22Rv1 (cell line): ENCODE measurements at regions not wholly inside any gene's neighbourhood (a gene's known extent, or its start where the extent isn't known, plus 50 kb on each side); places are given as distances from the start of the nearest gene placed in this dataset.

Experiments
- H3K27ac ChIP-seq: fragments of 450-650 bp; 2 replicates; pipeline ENCODE4 v1.5.1; 2017
- ZFX ChIP-seq: fragments of 450-650 bp; IDR thresholded peaks from 2 replicates; pipeline ENCODE4 v1.6.1; 2017; ENCODE audit warnings: antibody characterized with exemption, borderline replicate concordance
- TF ChIP-seq, protein P1 (sequence below): fragments of 450-650 bp; IDR thresholded peaks from 2 replicates; pipeline ENCODE4 v1.5.1; 2017; ENCODE audit warnings: mild to moderate bottlenecking

DNA sequence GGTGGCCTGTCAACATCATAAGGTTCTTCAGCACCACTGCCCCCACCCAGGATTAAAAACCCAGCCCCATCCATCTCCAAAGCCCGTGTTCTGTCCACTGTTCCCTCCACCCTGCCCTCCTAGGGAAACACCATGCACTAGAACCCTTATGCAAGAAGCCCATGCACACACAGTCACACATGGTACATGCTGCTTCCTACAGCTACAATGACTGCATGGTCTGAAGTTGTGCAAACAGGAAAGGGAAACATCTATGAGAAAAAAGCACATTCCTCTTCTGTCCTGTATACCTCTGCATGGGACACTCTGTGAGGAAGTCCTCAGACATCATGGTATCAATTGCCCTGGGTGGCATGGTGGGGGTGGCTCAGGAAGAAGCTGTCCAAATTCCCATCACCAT is 108.6 kb upstream of the MRPS22 start:
- TF ChIP-seq, protein P1, sequence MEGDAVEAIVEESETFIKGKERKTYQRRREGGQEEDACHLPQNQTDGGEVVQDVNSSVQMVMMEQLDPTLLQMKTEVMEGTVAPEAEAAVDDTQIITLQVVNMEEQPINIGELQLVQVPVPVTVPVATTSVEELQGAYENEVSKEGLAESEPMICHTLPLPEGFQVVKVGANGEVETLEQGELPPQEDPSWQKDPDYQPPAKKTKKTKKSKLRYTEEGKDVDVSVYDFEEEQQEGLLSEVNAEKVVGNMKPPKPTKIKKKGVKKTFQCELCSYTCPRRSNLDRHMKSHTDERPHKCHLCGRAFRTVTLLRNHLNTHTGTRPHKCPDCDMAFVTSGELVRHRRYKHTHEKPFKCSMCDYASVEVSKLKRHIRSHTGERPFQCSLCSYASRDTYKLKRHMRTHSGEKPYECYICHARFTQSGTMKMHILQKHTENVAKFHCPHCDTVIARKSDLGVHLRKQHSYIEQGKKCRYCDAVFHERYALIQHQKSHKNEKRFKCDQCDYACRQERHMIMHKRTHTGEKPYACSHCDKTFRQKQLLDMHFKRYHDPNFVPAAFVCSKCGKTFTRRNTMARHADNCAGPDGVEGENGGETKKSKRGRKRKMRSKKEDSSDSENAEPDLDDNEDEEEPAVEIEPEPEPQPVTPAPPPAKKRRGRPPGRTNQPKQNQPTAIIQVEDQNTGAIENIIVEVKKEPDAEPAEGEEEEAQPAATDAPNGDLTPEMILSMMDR, result no peak
- TF ChIP-seq ZFX, result no peak

DNA sequence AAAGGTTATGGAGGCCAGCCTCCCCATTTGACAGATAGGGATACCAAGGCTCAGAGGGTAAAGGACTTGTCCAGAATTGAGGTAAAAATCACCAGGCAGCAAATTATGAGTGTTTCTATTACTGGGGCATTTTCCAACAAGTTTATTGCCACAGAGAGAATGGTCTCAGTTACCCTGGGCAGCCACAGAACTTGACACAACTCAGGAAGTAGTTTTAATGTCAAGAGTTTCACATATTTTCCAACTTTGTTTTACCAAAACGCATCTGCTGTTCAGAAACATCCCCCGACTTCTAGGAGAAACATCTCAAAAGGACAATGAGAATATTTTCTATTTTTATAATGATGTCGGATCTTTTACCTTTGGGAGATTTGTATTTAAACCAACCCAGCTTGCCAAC is 107.5 kb upstream of the MRPS22 start:
- no peak overlapping the region for H3K27ac ChIP-seq
- TF ChIP-seq, protein P1, result no peak
- TF ChIP-seq ZFX, result no peak

More for the DNA sequence above, 108.6 kb upstream of the MRPS22 start:
- no peak overlapping the region for H3K27ac ChIP-seq

DNA sequence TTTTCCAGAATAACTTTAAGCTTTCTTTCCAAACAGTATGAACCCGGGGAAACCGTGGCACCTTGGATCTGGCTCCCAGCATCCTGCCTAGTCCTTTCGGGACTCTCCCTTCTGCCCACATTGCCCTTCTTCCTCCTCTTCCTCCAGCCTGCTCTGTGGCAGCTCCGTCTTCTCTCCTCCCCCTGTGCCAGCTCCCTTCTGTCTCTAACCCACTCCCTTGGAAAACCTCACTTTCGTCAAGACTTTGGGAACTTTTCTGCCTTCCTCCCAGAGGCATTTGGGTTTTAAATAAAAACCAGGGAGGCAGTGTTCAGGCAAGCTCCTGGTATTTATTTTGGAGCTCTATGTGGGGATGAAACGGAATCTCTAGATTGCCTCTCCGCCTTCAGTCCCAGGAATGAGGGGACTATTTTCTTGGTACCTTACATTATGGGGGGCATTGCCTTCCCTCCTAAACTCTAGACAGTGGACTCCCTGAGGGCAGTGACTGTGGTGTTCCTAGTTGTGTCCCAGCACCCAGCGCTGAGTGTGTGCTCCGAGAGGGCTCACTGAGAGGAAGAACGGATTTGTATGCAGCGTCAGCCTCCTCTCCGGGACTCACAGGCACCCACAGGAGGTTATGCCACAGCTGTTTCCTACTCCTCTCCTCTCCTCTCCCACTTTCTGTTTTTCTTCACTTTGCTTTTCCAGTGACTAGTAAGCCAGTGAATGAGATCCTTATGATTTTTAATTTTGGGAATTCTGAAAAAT is 105.4 kb upstream of the MRPS22 start:
- TF ChIP-seq ZFX, result no peak
- TF ChIP-seq, protein P1, result no peak

DNA sequence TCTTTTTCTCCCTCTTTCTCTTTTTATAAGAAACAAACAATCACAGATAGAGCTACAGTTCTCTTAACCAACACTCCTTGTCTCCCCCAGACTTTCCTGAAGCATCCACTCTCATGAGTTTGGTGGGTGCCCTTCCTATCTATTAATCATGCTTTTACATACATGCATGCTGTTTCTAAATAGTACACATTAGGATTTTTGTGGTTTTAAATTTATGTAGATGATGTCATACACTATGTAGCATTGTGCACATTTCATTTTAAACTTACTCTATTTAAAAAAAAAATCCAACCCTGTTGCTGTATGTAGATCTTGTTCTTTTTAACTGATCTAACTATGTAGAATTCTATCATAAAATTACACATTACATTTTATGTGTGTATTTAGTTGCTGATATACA is 104.3 kb upstream of the MRPS22 start:
- H3K27ac ChIP-seq, result no peak overlapping the region
- no peak for TF ChIP-seq ZFX
- TF ChIP-seq, protein P1, result no peak

More for the DNA sequence above, 105.4 kb upstream of the MRPS22 start:
- H3K27ac ChIP-seq, result no peak overlapping the region

DNA sequence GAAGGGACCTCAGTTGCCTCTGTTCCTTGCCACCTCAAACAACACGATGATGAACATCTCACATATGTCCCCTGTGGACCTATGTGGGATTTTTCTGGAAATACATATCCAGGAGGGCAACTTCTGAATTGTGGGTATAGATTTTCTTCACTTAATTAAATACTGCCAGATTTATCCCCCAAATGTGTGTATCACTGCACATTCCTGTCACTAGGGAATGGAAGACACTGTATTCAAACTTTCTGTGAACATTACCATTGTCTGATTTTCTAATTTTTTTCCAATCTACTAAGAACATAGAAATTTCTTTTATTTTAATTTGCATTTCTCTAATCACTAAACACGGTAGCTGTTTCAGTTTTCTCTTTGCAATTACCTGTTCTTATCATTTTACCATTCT is 102.0 kb upstream of the MRPS22 start:
- no peak overlapping the region for H3K27ac ChIP-seq
- TF ChIP-seq, protein P1, result no peak
- no peak for TF ChIP-seq ZFX

DNA sequence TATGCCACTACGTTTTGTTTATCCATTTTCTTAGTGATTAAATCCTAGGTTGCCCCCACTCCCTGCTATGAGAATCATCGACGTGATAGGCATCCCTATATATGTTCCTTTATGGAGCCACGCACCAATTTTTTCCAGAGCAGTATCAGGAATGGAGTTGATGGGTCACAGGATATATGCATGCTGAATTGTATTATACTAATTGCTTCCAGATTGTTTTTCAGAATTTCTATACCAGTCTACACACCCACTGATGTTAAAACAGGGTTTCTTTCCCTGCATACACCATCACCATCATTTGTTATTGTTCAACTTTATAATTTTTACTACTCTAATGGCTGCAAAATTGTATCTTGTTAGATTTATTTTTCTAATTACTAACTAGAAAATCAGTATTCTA is 100.1 kb upstream of the MRPS22 start:
- no peak overlapping the region for H3K27ac ChIP-seq
- TF ChIP-seq ZFX, result no peak
- TF ChIP-seq, protein P1, result no peak

DNA sequence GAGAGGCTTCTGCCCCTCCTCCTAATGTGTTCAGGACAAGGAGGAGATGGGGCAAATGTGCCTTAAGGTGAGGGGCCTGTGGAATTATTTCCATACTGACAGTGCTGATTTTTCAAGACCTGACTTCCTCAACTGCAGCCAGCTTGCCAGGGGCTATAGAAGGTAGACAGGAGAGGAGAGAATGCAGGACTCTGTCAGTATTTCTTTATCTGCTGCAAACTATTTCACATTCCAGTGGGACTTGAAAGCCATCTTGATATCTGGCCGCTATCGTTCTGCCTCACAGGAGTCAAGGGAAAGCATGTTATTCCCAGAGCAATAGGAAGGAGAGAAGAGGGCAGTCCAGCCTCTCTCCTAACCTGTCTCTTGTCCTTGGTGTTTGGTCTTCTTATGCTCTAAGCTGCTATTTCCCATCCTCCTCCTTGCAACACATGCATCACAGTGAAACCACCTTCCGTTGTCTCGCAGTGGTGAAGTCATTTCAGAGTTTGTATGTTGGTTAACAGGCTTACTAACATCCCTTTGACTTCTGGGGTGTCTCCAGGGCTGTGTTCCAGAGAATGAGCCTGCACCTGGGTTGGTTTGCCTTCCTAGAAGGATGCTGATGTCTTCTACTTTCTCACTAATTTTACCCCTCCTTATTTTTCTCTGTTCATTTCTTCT is 95.1 kb upstream of the MRPS22 start:
- no peak overlapping the region for H3K27ac ChIP-seq
- no peak for TF ChIP-seq ZFX
- TF ChIP-seq, protein P1, result no peak
